ENCODE measurements at regions not wholly inside any gene's neighbourhood (a gene's known extent, or its start where the extent isn't known, plus 50 kb on each side); places are given as distances from the start of the nearest gene placed in this dataset.

DNA sequence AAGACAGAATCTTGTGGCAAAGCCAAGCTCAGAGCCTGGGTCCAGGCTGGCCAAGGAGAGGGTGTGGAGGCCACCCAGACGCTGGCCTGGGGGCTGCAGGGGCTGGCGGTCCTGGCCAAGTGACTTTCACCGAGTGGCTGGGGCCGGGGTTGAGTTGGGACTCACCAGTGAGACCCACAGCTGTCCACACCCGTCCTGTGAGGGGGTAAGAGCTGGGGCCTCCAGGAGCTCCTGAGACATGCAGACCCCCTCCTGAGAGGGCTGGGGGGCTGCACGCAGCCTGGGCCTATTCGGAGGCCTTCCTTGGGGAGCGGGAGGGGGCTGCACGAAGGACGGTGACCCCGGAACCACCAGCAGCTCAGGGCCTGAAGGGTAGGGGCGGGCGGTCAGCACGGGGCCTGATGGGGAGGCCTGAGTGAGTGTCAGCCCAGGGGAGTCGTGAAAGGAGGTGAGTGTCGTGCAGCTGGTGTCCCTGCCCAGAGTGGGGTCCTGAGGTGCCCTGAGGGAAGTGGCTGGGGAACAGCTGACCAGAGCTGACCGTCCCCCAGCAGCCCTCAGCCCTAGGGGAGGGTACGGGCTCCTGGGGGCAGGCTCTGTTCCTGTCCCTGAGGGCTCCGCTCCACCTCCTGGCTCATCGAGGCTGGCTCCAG is 100.9 kb downstream of the FOXL3 start:
- intact Hi-C loops (cut with micrococcal nuclease), result no loop called here
- dilution Hi-C loops (cut with MboI; ENCODE audit: extremely low pct_ligation_motif_present, low sequenced_read_pairs), result no loop called here
- TF ChIP-seq, protein P1, sequence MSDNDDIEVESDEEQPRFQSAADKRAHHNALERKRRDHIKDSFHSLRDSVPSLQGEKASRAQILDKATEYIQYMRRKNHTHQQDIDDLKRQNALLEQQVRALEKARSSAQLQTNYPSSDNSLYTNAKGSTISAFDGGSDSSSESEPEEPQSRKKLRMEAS (IDR thresholded peaks at IDR 0.05; ENCODE audit: insufficient read depth, insufficient read length), result no peak
- TF ChIP-seq FOS (IDR thresholded peaks at IDR 0.05; ENCODE audit: borderline replicate concordance, insufficient read depth, low read length) (no peak), POLR2AphosphoS5 (IDR thresholded peaks at IDR 0.05; ENCODE audit: insufficient read depth, low read depth, low read length) (no peak), MYC (IDR thresholded peaks at IDR 0.05; ENCODE audit: low read depth, low read length) (no peak), EZH2 (IDR thresholded peaks at IDR 0.05; ENCODE audit: borderline replicate concordance, low read depth, low read length, severe bottlenecking) (no peak), GATA2 (IDR thresholded peaks at IDR 0.05; ENCODE audit: insufficient read depth, insufficient read length, low read depth, low read length) (no peak), POLR2A (IDR thresholded peaks at IDR 0.05; ENCODE audit: low read depth, low read length) (no peak), JUN (IDR thresholded peaks at IDR 0.05; ENCODE audit: borderline replicate concordance, insufficient read depth, insufficient read length, low read depth) (no peak)
- TF ChIP-seq, protein P2, sequence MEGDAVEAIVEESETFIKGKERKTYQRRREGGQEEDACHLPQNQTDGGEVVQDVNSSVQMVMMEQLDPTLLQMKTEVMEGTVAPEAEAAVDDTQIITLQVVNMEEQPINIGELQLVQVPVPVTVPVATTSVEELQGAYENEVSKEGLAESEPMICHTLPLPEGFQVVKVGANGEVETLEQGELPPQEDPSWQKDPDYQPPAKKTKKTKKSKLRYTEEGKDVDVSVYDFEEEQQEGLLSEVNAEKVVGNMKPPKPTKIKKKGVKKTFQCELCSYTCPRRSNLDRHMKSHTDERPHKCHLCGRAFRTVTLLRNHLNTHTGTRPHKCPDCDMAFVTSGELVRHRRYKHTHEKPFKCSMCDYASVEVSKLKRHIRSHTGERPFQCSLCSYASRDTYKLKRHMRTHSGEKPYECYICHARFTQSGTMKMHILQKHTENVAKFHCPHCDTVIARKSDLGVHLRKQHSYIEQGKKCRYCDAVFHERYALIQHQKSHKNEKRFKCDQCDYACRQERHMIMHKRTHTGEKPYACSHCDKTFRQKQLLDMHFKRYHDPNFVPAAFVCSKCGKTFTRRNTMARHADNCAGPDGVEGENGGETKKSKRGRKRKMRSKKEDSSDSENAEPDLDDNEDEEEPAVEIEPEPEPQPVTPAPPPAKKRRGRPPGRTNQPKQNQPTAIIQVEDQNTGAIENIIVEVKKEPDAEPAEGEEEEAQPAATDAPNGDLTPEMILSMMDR (IDR thresholded peaks at IDR 0.05; ENCODE audit: extremely low read depth in 1 of 2, insufficient read depth in 1 of 2, low read depth in 1 of 2, low read length in 2 of 2), result no peak

More for the DNA sequence above, 100.9 kb downstream of the FOXL3 start:
- BruUV-seq (replicated peaks), result no TSS peak
- H3K36me3 ChIP-seq (ENCODE audit: control insufficient read depth in 2 of 2, extremely low read depth in 1 of 2, insufficient read depth in 2 of 2, low read length in 2 of 2), result no peaks in the 10 kb centered on the region
- no peaks in the 10 kb centered on the region for H3K9me3 ChIP-seq (replicated peaks; ENCODE audit: control insufficient read depth, insufficient read depth, low read length)
- no peak overlapping the region for H3K4me3 ChIP-seq (replicated peaks in 1 of 3; ENCODE audit: insufficient read depth in 1 of 3, low read depth in 1 of 3, low read length in 3 of 3)
- no peak overlapping the region for H3K4me2 ChIP-seq (ENCODE audit: insufficient read depth, low read length)
- POLR2A ChIA-PET, result no interaction called here
- H3K9me1 ChIP-seq (replicated peaks; ENCODE audit: control insufficient read depth, extremely low read depth, insufficient read depth, low read length), result no peaks in the 10 kb centered on the region
- peaks cover 0 to 7% of the 10 kb centered on the region in 2 experiments for H3K27me3 ChIP-seq (ENCODE audit: control insufficient read depth in 2 of 2, insufficient read depth in 2 of 2, low read length in 2 of 2)
- no peak for FAIRE-seq
- H3K27ac ChIP-seq (ENCODE audit: insufficient read depth, low read depth, low read length), result no peak overlapping the region
- no peak overlapping the region for H2AFZ ChIP-seq (ENCODE audit: low read depth, low read length)
- CTCF ChIA-PET, result no interaction called here
- H3K4me1 ChIP-seq (ENCODE audit: control insufficient read depth, extremely low read depth, insufficient read depth, low read length), result no peaks in the 10 kb centered on the region
- no peak for DNase-seq (ENCODE audit: low read depth, low spot score)
- H4K20me1 ChIP-seq (replicated peaks; ENCODE audit: control insufficient read depth, extremely low read depth, insufficient read depth, low read length), result no peaks in the 10 kb centered on the region
- H3K79me2 ChIP-seq (ENCODE audit: control insufficient read depth, insufficient read depth, low read length), result no peaks in the 10 kb centered on the region
- no peak overlapping the region for H3K9ac ChIP-seq (replicated peaks; ENCODE audit: extremely low read depth, insufficient read depth, low read length)

Data from endothelial cell of umbilical vein (primary cell).